H1 (cell line): ENCODE measurements at regions not wholly inside any gene's neighbourhood (a gene's known extent, or its start where the extent isn't known, plus 50 kb on each side); places are given as distances from the start of the nearest gene placed in this dataset.

ENCODE experiments used
- CHD2 ChIP-seq: IDR thresholded peaks from 2 replicates; pipeline ENCODE4 v1.6.1; 2012; ENCODE audit warnings: low read length, improper control_type of control experiment
- CTCF ChIP-seq, 3 experiments: IDR thresholded peaks; 1 replicate in 2 of 3; 2 replicates in 1 of 3; pipeline versions ENCODE4 v1.5.1 to v1.6.1; 2011; ENCODE audit warnings: low read length in 3 of 3, mild to moderate bottlenecking in 3 of 3, inconsistent platforms in 2 of 3, low read depth in 1 of 3, moderate library complexity in 1 of 3; ENCODE audit not compliant: insufficient read depth in 1 of 3; ENCODE audit errors: control extremely low read depth in 1 of 3
- EP300 ChIP-seq, 2 experiments: IDR thresholded peaks; 1 replicate in 1 of 2; 2 replicates in 1 of 2; pipeline ENCODE4 v1.6.1; 2011 to 2012; ENCODE audit warnings: low read depth in 2 of 2, low read length in 2 of 2, mild to moderate bottlenecking in 2 of 2, borderline replicate concordance in 1 of 2, inconsistent platforms in 1 of 2, moderate library complexity in 1 of 2
- EZH2 ChIP-seq: fragments of 200-600 bp; sonication (generic); IDR thresholded peaks from 2 replicates; pipeline ENCODE4 v1.7.1; 2012; ENCODE audit warnings: low read depth, mild to moderate bottlenecking, moderate library complexity, low read length, inconsistent platforms; ENCODE audit not compliant: severe bottlenecking
- NRF1 ChIP-seq: IDR thresholded peaks from 2 replicates; pipeline ENCODE4 v1.6.1; 2011; ENCODE audit warnings: mild to moderate bottlenecking, low read depth, low read length, improper control_type of control experiment
- POLR2A ChIP-seq, 2 experiments: IDR thresholded peaks; 1 replicate in 1 of 2; 2 replicates in 1 of 2; pipeline ENCODE4 v1.6.1; 2011; ENCODE audit warnings: low read depth in 2 of 2, low read length in 2 of 2, mild to moderate bottlenecking in 2 of 2; ENCODE audit errors: control extremely low read depth in 1 of 2
- RNF2 ChIP-seq: fragments of 200-900, 300-1000 bp; sonication (generic); IDR thresholded peaks from 2 replicates; pipeline ENCODE4 v1.7.1; 2016; ENCODE audit warnings: borderline replicate concordance, low read depth, mild to moderate bottlenecking, antibody characterized with exemption, low read length; ENCODE audit not compliant: poor library complexity, severe bottlenecking; ENCODE audit errors: missing control alignments
- SP1 ChIP-seq: IDR thresholded peaks from 2 replicates; pipeline ENCODE4 v1.6.1; 2011; ENCODE audit warnings: low read depth, low read length
- SP4 ChIP-seq: IDR thresholded peaks from 2 replicates; pipeline ENCODE4 v1.6.1; 2012; ENCODE audit warnings: low read length, inconsistent platforms
- TF ChIP-seq, protein P1 (sequence below): IDR thresholded peaks from 2 replicates; pipeline ENCODE4 v1.6.1; 2012; ENCODE audit warnings: inconsistent platforms
- TF ChIP-seq, protein P2 (sequence below): IDR thresholded peaks from 2 replicates; pipeline ENCODE4 v1.6.1; 2012; ENCODE audit warnings: low read length, inconsistent platforms

- TF ChIP-seq POLR2A (IDR thresholded peaks at IDR 0.05; ENCODE audit: control extremely low read depth in 1 of 2, low read depth in 2 of 2, low read length in 2 of 2) (no peak), CTCF (IDR thresholded peaks at IDR 0.05; ENCODE audit: control extremely low read depth in 1 of 3, insufficient read depth in 1 of 3, low read depth in 1 of 3, low read length in 3 of 3) (no peak), CHD2 (no peak), SP1 (no peak), RNF2 (no peak), SP4 (no peak), NRF1 (no peak), EZH2 (no peak), EP300 (IDR thresholded peaks at IDR 0.05; ENCODE audit: borderline replicate concordance in 1 of 2, low read depth in 2 of 2, low read length in 2 of 2) (no peak)
- TF ChIP-seq, protein P1, sequence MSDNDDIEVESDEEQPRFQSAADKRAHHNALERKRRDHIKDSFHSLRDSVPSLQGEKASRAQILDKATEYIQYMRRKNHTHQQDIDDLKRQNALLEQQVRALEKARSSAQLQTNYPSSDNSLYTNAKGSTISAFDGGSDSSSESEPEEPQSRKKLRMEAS = no peak
- TF ChIP-seq, protein P2, sequence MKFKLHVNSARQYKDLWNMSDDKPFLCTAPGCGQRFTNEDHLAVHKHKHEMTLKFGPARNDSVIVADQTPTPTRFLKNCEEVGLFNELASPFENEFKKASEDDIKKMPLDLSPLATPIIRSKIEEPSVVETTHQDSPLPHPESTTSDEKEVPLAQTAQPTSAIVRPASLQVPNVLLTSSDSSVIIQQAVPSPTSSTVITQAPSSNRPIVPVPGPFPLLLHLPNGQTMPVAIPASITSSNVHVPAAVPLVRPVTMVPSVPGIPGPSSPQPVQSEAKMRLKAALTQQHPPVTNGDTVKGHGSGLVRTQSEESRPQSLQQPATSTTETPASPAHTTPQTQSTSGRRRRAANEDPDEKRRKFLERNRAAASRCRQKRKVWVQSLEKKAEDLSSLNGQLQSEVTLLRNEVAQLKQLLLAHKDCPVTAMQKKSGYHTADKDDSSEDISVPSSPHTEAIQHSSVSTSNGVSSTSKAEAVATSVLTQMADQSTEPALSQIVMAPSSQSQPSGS = no peak
Measured at GRCh38 chr18:4593459-4593858, 138.4 kb upstream of the DLGAP1 start.
